ENCODE measurements at regions not wholly inside any gene's neighbourhood (a gene's known extent, or its start where the extent isn't known, plus 50 kb on each side); places are given as distances from the start of the nearest gene placed in this dataset.

DNA sequence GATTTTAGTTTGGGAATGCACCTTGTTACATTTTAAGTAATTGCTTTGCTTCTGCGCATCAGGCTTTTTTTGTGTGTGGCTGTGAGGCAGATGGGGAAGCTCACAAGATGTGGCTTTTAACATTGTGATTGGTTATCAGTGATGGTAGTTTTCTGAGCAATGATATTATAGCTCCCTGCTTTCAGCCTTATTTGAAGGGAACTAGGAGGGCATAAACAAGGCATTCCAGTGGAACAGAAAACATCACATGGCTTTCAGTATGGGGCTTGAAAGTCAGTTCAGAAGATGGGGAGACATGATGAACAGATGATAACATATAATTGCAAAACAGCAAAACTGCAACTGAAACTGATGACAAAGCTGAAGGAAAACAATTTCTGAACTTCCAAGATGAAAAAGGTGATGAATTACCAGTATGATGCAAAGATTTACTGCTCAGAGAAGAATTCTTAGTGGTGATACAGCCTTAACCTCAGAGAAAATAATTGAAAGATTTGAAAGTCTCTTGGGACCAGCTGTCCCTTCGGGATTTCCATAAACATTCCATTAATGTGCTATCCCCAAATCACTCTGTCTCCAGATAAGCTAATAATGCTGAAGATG is 439.7 kb downstream of the RND3 start:
- Histone ChIP-seq H3K27ac (no peak overlapping the region), H3K4me3 (no peak overlapping the region), H3K36me3 (no peaks in the 10 kb centered on the region), H3K9me3 (no peaks in the 10 kb centered on the region), H3K27me3 (no peaks in the 10 kb centered on the region), H3K4me1 (no peaks in the 10 kb centered on the region)
- intact Hi-C loops (cut with DNase I), result no loop called here
- 77 to 96% methylated on average over 2 of the region's 2 CpGs for WGBS, 2 donors
- no peak for DNase-seq
- no peak for TF ChIP-seq POLR2A (IDR thresholded peaks at IDR 0.05)
- TF ChIP-seq, protein P1, sequence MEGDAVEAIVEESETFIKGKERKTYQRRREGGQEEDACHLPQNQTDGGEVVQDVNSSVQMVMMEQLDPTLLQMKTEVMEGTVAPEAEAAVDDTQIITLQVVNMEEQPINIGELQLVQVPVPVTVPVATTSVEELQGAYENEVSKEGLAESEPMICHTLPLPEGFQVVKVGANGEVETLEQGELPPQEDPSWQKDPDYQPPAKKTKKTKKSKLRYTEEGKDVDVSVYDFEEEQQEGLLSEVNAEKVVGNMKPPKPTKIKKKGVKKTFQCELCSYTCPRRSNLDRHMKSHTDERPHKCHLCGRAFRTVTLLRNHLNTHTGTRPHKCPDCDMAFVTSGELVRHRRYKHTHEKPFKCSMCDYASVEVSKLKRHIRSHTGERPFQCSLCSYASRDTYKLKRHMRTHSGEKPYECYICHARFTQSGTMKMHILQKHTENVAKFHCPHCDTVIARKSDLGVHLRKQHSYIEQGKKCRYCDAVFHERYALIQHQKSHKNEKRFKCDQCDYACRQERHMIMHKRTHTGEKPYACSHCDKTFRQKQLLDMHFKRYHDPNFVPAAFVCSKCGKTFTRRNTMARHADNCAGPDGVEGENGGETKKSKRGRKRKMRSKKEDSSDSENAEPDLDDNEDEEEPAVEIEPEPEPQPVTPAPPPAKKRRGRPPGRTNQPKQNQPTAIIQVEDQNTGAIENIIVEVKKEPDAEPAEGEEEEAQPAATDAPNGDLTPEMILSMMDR (IDR thresholded peaks at IDR 0.05), result no peak

DNA sequence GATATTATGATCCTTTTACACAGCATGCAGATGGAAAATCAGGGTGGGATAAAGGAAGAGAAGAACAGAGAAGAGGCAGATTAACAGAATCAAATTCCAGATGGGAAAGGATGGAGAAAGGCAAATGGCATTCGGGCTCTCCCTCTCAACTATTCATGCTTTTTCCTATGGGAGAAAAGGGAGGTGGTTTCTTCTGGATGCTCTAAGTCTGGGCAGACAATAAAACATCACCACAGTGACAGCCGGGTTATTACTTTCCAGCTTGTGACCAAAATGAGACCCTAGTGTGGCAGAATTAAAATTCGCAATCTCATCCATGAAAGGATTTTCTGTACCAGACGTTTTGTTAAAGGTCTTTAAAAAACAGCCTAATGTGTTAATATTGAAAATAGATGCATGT is 440.7 kb downstream of the RND3 start:
- intact Hi-C loops (cut with DNase I), result no loop called here
- TF ChIP-seq, protein P1 (IDR thresholded peaks at IDR 0.05), result no peak
- no peak for TF ChIP-seq POLR2A (IDR thresholded peaks at IDR 0.05)
- Histone ChIP-seq H3K4me1 (no peaks in the 10 kb centered on the region), H3K4me3 (no peak overlapping the region), H3K27me3 (no peaks in the 10 kb centered on the region), H3K36me3 (no peaks in the 10 kb centered on the region), H3K9me3 (no peaks in the 10 kb centered on the region), H3K27ac (no peak overlapping the region)
- WGBS, 2 donors, result 78 to 83% methylated on average over 4 of the region's 4 CpGs
- no peak for DNase-seq

DNA sequence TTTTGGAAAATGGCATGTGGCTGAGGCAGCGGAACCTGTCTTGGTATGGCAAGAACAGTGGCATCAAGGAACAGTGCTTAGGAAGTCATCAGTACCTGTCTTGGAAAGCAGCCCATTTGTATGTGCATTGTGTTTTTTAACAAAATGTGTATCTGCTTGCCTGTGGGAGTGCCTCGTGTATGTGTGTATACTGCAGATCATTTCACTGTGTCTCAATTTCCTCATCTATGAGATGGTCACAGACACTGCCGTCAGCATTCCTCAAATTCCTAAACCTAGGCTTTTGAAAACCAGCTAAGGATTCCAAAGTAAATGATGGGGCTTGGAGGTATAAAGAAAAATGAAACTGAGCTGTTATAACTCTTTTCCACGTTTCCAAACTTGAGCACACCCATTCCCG is 441.3 kb downstream of the RND3 start:
- TF ChIP-seq, protein P1 (IDR thresholded peaks at IDR 0.05), result no peak
- TF ChIP-seq POLR2A (IDR thresholded peaks at IDR 0.05), result no peak
- DNase-seq, result no peak
- Histone ChIP-seq H3K4me3 (no peak overlapping the region), H3K4me1 (no peaks in the 10 kb centered on the region), H3K27ac (no peak overlapping the region), H3K27me3 (no peaks in the 10 kb centered on the region), H3K36me3 (no peaks in the 10 kb centered on the region), H3K9me3 (no peaks in the 10 kb centered on the region)
- intact Hi-C loops (cut with DNase I), result no loop called here
- 65 to 74% methylated on average over 5 of the region's 5 CpGs for WGBS, 2 donors

- intact Hi-C loops (cut with DNase I), result no loop called here
- H3K27me3 ChIP-seq, result no peaks in the 10 kb centered on the region
- H3K4me1 ChIP-seq, result no peaks in the 10 kb centered on the region
- no peak for DNase-seq
- H3K27ac ChIP-seq, result no peak overlapping the region
- H3K36me3 ChIP-seq, result no peaks in the 10 kb centered on the region
- TF ChIP-seq POLR2A (IDR thresholded peaks at IDR 0.05), result no peak
- TF ChIP-seq, protein P1 (IDR thresholded peaks at IDR 0.05), result no peak
- no peak overlapping the region for H3K4me3 ChIP-seq
- WGBS, 2 donors, result 77 to 88% methylated on average over 4 of the region's 4 CpGs
- no peaks in the 10 kb centered on the region for H3K9me3 ChIP-seq
Observed at GRCh38 chr2:150045601-150046000, 441.9 kb downstream of the RND3 start.

GRCh38 chr2:150043172-150043500 is 444.3 kb downstream of the RND3 start:
- Histone ChIP-seq H3K27ac (no peak overlapping the region), H3K36me3 (no peaks in the 10 kb centered on the region), H3K27me3 (no peaks in the 10 kb centered on the region), H3K4me3 (no peak overlapping the region), H3K9me3 (no peaks in the 10 kb centered on the region), H3K4me1 (no peaks in the 10 kb centered on the region)
- 86 to 88% methylated on average over 2 of the region's 2 CpGs for WGBS, 2 donors
- DNase-seq, result no peak
- intact Hi-C loops (cut with DNase I), result no loop called here
- TF ChIP-seq POLR2A (IDR thresholded peaks at IDR 0.05), result no peak
- TF ChIP-seq, protein P1 (IDR thresholded peaks at IDR 0.05), result no peak

Data from esophagus squamous epithelium (tissue), 5 donors.